GM21447 (cell line): ENCODE measurements at regions not wholly inside any gene's neighbourhood (a gene's known extent, or its start where the extent isn't known, plus 50 kb on each side); places are given as distances from the start of the nearest gene placed in this dataset.

Source experiments
- ATAC-seq: cut with Tn5 transposase; IDR thresholded peaks from one replicate; pipeline ENCODE4 v1.9.1; 2021; ENCODE audit not compliant: unreplicated experiment

GRCh38 chr4:184529283-184529682 is 54.9 kb upstream of the IRF2 start:
- ATAC-seq: no peak

GRCh38 chr4:184528713-184529112 is 54.4 kb upstream of the IRF2 start:
- ATAC-seq: no peak

GRCh38 chr4:184528051-184528450 is 53.7 kb upstream of the IRF2 start:
- no peak for ATAC-seq

GRCh38 chr4:184526228-184526627 is 51.9 kb upstream of the IRF2 start:
- ATAC-seq: no peak
